A673 (cell line): ENCODE measurements at regions not wholly inside any gene's neighbourhood (a gene's known extent, or its start where the extent isn't known, plus 50 kb on each side); places are given as distances from the start of the nearest gene placed in this dataset.

Source experiments
- CTCF ChIP-seq: fragments of 300-800, 200-600 bp; sonication (generic); conservative IDR thresholded peaks from 2 replicates; pipeline ENCODE4 v1.5.1; 2017; ENCODE audit warnings: low read depth, mild to moderate bottlenecking, antibody characterized with exemption, low read length, moderate library complexity, mixed read lengths
- EZH2 ChIP-seq: fragments of 200-600 bp; sonication (generic); IDR thresholded peaks from 2 replicates; pipeline ENCODE4 v1.6.1; 2017; ENCODE audit warnings: borderline replicate concordance, low read depth, mild to moderate bottlenecking, mixed read lengths, antibody characterized with exemption, low read length; ENCODE audit not compliant: poor library complexity, severe bottlenecking

- no peak for TF ChIP-seq EZH2
- no peak for TF ChIP-seq CTCF
Observed at GRCh38 chr11:121863126-121863525, 252.9 kb downstream of the BLID start.
